ENCODE measurements at regions not wholly inside any gene's neighbourhood (a gene's known extent, or its start where the extent isn't known, plus 50 kb on each side); places are given as distances from the start of the nearest gene placed in this dataset.

DNA sequence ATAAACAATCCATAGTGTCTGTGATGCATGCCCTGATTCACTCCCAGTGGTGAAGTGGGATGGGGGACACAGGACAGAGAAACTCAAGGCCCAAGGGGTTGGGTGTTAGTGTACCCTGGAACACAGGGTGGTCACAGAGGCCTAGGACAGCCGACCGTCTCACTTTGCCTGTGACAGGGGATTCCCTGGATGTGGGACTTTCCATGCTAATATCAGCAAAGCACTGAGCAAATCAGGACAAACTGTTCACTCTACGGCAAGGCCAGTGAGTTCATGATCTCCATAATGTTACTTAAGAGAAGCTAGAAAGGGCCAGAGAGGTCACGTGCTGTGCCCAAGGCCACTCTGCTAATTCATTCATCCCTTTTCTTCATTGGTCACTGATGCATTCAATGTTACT lies 158.7 kb upstream of the RBPJ start:
- no peaks in the 10 kb centered on the region for H3K27me3 ChIP-seq
- no peak overlapping the region for H3K27ac ChIP-seq
- intact Hi-C loops (cut with DNase I) = no loop called here
- H3K36me3 ChIP-seq = no peaks in the 10 kb centered on the region
- DNase-seq (no peak), ATAC-seq (no peak)
- H3K4me1 ChIP-seq = peaks cover 0 to 27% (median 0%) of the 10 kb centered on the region in 12 donors
- TF ChIP-seq, protein P1, sequence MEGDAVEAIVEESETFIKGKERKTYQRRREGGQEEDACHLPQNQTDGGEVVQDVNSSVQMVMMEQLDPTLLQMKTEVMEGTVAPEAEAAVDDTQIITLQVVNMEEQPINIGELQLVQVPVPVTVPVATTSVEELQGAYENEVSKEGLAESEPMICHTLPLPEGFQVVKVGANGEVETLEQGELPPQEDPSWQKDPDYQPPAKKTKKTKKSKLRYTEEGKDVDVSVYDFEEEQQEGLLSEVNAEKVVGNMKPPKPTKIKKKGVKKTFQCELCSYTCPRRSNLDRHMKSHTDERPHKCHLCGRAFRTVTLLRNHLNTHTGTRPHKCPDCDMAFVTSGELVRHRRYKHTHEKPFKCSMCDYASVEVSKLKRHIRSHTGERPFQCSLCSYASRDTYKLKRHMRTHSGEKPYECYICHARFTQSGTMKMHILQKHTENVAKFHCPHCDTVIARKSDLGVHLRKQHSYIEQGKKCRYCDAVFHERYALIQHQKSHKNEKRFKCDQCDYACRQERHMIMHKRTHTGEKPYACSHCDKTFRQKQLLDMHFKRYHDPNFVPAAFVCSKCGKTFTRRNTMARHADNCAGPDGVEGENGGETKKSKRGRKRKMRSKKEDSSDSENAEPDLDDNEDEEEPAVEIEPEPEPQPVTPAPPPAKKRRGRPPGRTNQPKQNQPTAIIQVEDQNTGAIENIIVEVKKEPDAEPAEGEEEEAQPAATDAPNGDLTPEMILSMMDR (IDR thresholded peaks at IDR 0.05) = no peak
- no peak for TF ChIP-seq POLR2A (IDR thresholded peaks at IDR 0.05)
- H3K4me3 ChIP-seq = no peak overlapping the region
- H3K9me3 ChIP-seq = peaks cover 0 to 5% (median 0%) of the 10 kb centered on the region in 12 donors
- 68 to 88% (median 82%) methylated on average over 4 of the region's 4 CpGs for WGBS, 4 donors

DNA sequence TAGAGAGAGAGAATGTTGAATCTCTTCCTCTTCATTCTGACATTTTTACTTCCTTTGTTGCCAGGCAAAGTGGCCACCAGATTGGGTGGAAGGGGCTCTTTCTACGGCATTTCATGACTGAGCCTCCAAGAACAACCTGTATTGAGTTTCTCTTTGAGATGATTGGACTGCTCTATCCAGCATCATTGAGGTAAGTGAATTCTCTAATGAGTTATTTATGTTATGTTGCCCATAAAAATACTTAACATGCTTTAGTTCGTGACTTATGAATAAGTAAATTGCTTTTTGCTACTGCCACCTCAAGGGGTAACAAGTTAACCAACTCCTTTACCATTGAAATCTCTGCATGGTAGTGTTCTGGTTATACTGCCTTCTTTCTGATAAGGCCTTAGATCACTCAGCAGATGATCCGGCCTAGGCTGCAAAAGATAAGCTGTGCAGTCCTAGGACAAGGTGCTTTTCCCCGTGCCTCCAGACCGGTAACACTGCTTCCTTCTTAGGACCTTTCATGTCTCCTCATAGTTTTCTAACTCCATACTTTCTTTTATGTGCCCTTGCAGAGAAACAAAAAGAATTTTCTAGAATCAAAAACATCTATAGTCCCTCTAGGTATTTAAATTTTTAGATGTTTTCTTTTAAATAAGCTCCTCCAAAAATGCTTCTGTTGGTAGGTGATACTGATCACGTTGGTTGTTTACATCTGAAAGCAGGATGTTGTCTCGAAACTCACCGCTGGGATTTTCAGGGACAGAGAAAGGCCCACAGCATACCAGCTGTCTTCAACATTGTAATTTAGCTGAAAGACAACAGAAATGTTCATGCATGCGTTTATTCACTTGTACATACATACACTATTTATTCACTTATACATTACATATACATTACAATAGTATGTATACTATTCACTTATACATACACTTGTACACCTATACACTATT lies 157.1 kb upstream of the RBPJ start:
- intact Hi-C loops (cut with DNase I) = no loop called here
- H3K27me3 ChIP-seq = no peaks in the 10 kb centered on the region
- peaks cover 0 to 19% (median 0%) of the 10 kb centered on the region in 12 donors for H3K4me1 ChIP-seq
- no peaks in the 10 kb centered on the region for H3K36me3 ChIP-seq
- peak overlapping the region in 1 of 12 donors; percentile 63 for H3K27ac ChIP-seq
- H3K9me3 ChIP-seq = no peaks in the 10 kb centered on the region
- no peak for DNase-seq
- H3K4me3 ChIP-seq = peak overlapping the region in 1 of 12 donors; percentile 35
- TF ChIP-seq POLR2A (IDR thresholded peaks at IDR 0.05) = no peak
- TF ChIP-seq, protein P1 (IDR thresholded peaks at IDR 0.05) = no peak
- ATAC-seq = no peak
- 57 to 65% (median 62%) methylated on average over 9 of the region's 9 CpGs for WGBS, 4 donors

DNA sequence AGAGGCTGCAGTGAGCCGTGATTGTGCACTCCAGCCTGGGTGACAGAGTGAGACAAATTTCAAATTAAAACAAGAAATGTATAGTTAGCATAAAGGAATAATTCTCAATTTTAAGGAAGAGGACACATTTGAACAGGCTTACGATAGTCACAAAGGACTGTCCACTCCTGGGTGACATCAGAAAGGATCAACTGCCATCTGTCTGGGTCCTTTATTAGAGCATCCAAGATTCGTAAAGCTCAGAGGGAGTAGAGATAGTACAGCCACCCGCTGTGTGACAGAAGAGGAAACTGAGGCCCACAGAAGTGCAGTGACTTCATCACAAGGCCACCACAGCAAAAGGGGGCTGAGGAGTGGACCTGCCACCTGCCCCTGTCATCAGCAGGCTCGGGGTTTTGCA lies 149.3 kb upstream of the RBPJ start:
- intact Hi-C loops (cut with DNase I) = loop anchor here in 1 of 10 donors (10.0 kb wide), 1 partner anchor 87 kb away; no protein-coding TSS in a partner anchor
- no peak for ATAC-seq
- no peak for DNase-seq
- WGBS, 4 donors = 76 to 81% (median 79%) methylated on average over 4 to 5 of the region's 5 CpGs
- TF ChIP-seq, protein P1 (IDR thresholded peaks at IDR 0.05) = no peak
- no peak for TF ChIP-seq POLR2A (IDR thresholded peaks at IDR 0.05)
- H3K36me3 ChIP-seq = no peaks in the 10 kb centered on the region
- no peaks in the 10 kb centered on the region for H3K9me3 ChIP-seq
- H3K27me3 ChIP-seq = peaks cover 0 to 35% (median 4%) of the 10 kb centered on the region in 9 donors
- H3K4me3 ChIP-seq = no peak overlapping the region
- peaks cover 0 to 20% (median 2%) of the 10 kb centered on the region in 12 donors for H3K4me1 ChIP-seq
- H3K27ac ChIP-seq = no peak overlapping the region

DNA sequence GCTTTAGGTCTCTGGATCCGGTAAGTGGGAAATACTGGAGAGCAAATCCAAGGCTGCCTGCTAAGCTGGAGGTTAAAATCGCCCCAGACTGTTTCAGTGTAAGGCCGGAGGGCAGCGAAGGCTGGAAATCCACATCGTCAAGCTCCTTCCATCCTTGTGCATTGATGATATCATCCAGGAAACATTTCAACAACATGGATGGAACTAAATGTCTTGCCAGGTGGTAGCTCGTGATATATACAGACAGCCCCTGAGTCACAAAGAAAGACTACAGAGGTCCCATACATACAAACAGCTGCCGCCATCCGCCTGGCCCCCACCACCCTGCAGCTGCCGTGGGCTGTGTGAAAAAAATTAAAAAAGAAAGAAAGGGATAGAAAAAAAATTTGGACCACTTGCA lies 148.9 kb upstream of the RBPJ start:
- H3K4me1 ChIP-seq = peaks cover 0 to 20% (median 2%) of the 10 kb centered on the region in 12 donors
- no peaks in the 10 kb centered on the region for H3K9me3 ChIP-seq
- H3K4me3 ChIP-seq = no peak overlapping the region
- H3K27me3 ChIP-seq = peaks cover 0 to 35% (median 4%) of the 10 kb centered on the region in 9 donors
- no peak for TF ChIP-seq POLR2A (IDR thresholded peaks at IDR 0.05)
- TF ChIP-seq, protein P1 (IDR thresholded peaks at IDR 0.05) = no peak
- DNase-seq = no peak
- WGBS, 4 donors = 36 to 51% (median 39%) methylated on average over 9 of the region's 9 CpGs
- intact Hi-C loops (cut with DNase I) = loop anchor here in 1 of 10 donors (10.0 kb wide), 1 partner anchor 87 kb away; no protein-coding TSS in a partner anchor
- peak in 2 of 4 donors; percentile 11 to 65 for ATAC-seq
- H3K27ac ChIP-seq = no peak overlapping the region
- H3K36me3 ChIP-seq = no peaks in the 10 kb centered on the region

All from heart left ventricle (tissue), 16 donors.